HUES64 (cell line): ENCODE measurements at regions not wholly inside any gene's neighbourhood (a gene's known extent, or its start where the extent isn't known, plus 50 kb on each side); places are given as distances from the start of the nearest gene placed in this dataset.

Source experiments
- H3K27ac ChIP-seq: 2 replicates; pipeline ENCODE4 v1.7.0; 2013; ENCODE audit warnings: low read depth, low read length, inconsistent platforms
- H3K27me3 ChIP-seq: 2 replicates; pipeline ENCODE4 v1.6.1; 2013; ENCODE audit warnings: mild to moderate bottlenecking, low read length; ENCODE audit not compliant: insufficient read depth
- H3K36me3 ChIP-seq: 2 replicates; pipeline ENCODE4 v1.6.1; 2013; ENCODE audit warnings: mild to moderate bottlenecking, low read length; ENCODE audit not compliant: insufficient read depth
- H3K4me1 ChIP-seq: 2 replicates; pipeline ENCODE4 v1.6.1; 2013; ENCODE audit warnings: mild to moderate bottlenecking, low read length, moderate library complexity; ENCODE audit not compliant: insufficient read depth
- H3K4me3 ChIP-seq: 2 replicates; pipeline ENCODE4 v1.5.1; 2013; ENCODE audit warnings: mild to moderate bottlenecking, low read length, moderate library complexity
- H3K9ac ChIP-seq: 2 replicates; pipeline ENCODE4 v1.6.1; 2013; ENCODE audit warnings: mild to moderate bottlenecking, low read depth, low read length
- H3K9me3 ChIP-seq: 2 replicates; pipeline ENCODE4 v1.6.1; 2013; ENCODE audit warnings: low read depth, low read length; ENCODE audit not compliant: insufficient read depth
- WGBS: fragments of 150-250, 120-280 bp; methylation state at CpG from one replicate; pipeline ENCODE4 v1.1.7; 2013; ENCODE audit warnings: missing lambda C conversion rate; 5-methylcytosine and 5-hydroxymethylcytosine counted together

DNA sequence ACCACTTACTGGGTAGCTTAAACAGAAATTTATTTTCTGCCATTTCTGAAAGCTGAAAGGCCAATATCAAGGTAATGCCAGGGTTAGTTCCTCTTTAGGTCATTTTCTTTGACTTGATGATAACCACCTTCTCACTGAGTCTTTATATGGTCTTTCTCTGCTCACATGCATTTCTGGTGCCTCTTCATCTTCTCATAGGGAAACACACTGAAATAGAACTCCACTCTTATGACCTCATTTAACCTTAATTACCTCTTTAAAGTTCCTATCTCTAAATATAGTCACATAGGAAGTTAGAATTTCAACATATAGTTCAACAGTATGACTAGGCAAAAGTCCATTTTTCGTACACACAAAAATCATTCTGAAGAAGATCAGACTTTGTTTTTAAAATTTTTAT lies 616.8 kb upstream of the VRK2 start:
- Histone ChIP-seq H3K36me3 (no peaks in the 10 kb centered on the region), H3K27ac (no peak overlapping the region), H3K9ac (no peak overlapping the region), H3K4me1 (no peaks in the 10 kb centered on the region), H3K27me3 (no peaks in the 10 kb centered on the region), H3K9me3 (no peaks in the 10 kb centered on the region), H3K4me3 (no peak overlapping the region)
- no CpG with 5 or more reads among the region's 1 CpG for WGBS

DNA sequence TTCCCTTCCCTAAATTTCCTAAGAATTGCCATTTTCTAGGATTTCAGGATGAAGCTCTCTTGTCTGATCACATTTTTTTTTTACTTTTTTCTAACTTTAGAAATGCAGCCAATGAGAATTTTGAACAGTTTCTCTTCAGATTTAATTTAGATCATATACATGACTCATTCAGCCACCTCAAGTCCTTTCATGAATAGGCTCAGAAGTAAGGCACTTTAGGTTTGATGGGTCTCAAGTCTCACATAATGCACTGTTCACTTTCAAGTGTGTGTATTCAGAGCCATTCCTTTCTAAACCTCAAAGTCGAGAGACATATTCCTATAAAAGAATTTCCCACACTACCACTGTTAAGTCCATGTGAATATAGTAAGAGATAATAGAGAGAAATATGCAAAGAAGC lies 614.1 kb upstream of the VRK2 start:
- Histone ChIP-seq H3K36me3 (no peaks in the 10 kb centered on the region), H3K4me3 (no peak overlapping the region), H3K9me3 (no peaks in the 10 kb centered on the region), H3K4me1 (no peaks in the 10 kb centered on the region), H3K9ac (no peak overlapping the region), H3K27me3 (no peaks in the 10 kb centered on the region), H3K27ac (no peak overlapping the region)
- WGBS = no CpG with 5 or more reads among the region's 1 CpG

DNA sequence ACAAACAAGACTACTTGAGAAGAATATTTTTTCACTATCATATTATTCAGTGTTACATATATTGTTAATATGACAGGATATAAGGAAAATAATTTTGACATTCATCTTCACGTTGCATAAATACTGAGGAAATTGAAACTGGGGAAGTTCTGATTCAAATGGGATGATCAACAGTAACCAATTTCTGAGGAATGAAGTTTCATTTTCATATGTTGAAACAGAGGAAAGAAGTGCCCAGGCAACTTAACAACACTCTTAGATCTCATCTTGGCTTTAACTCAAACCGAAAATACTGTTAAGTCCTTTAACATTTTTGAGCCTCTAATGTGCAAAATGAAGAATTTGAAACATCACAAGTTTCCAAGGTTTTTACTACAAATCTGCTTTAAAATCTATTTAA lies 612.2 kb upstream of the VRK2 start:
- Histone ChIP-seq H3K9ac (no peak overlapping the region), H3K27me3 (no peaks in the 10 kb centered on the region), H3K4me1 (no peaks in the 10 kb centered on the region), H3K36me3 (no peaks in the 10 kb centered on the region), H3K4me3 (no peak overlapping the region), H3K9me3 (no peaks in the 10 kb centered on the region), H3K27ac (no peak overlapping the region)
- 100% methylated on average over 2 of the region's 2 CpGs for WGBS

DNA sequence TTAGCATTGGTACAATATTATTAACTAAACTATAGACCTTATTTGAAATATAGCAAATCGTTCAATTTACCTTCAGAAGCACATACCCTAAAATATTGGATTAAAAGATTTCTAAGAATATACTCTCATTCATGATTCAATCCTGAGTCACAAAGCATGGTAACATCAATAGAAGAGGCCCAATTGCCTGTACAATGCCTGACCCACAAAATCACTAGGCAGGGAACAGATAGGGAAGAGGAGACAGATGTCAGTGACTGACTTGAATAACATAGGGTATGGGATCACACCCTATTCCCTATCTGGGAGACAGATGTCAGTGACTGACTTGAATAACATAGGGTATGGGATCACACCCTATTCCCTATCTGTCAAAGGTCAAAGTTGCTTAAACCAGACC lies 611.6 kb upstream of the VRK2 start:
- H3K27ac ChIP-seq = no peak overlapping the region
- no CpG with 5 or more reads among the region's 1 CpG for WGBS

DNA sequence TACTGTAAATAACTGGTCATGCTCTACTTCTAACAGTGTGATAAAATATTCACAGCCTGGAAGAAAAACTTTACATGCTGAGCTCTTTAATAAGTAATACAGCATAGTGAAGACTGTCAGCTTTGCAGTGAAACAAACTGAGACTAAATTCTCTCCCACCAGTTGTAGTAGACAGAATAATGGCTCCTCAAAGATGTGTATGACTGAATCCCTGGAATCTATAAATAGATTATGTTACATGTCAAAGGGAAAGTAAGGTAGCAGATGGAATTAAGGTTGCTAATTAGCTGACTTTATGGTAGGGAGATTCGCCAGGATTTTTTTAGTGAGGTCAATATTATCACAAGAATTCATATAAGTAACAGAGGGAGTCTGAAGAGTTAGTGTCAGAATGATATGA lies 609.5 kb upstream of the VRK2 start:
- WGBS = 60% methylated on average over 1 of the region's 1 CpG
- H3K36me3 ChIP-seq = no peaks in the 10 kb centered on the region
- H3K9me3 ChIP-seq = no peaks in the 10 kb centered on the region
- H3K9ac ChIP-seq = no peak overlapping the region
- no peaks in the 10 kb centered on the region for H3K4me1 ChIP-seq
- H3K27me3 ChIP-seq = no peaks in the 10 kb centered on the region
- H3K27ac ChIP-seq = no peak overlapping the region
- H3K4me3 ChIP-seq = no peak overlapping the region

More for the DNA sequence above, 611.6 kb upstream of the VRK2 start:
- Histone ChIP-seq H3K36me3 (no peaks in the 10 kb centered on the region), H3K9me3 (no peaks in the 10 kb centered on the region), H3K27me3 (no peaks in the 10 kb centered on the region), H3K4me3 (no peak overlapping the region), H3K9ac (no peak overlapping the region), H3K4me1 (no peaks in the 10 kb centered on the region)

DNA sequence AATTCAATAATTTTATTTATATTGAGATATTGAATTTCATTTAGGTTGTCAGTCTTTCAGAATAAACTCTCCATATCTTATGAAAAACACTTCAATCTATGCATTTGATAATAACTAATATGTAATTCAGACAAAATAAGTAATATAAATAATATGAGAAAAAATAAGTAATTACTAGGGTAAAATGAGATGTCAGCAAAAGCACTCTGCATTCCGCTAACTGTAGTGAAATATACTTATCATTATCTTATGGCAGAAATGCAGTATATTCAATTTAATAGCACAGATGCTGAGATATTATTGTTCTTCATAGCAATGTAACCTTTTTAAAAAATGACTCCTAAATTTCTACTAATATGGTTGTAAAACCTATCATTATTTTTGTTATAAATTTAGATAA lies 606.2 kb upstream of the VRK2 start:
- Histone ChIP-seq H3K4me1 (no peaks in the 10 kb centered on the region), H3K9ac (no peak overlapping the region), H3K4me3 (no peak overlapping the region), H3K36me3 (no peaks in the 10 kb centered on the region), H3K27me3 (no peaks in the 10 kb centered on the region), H3K27ac (no peak overlapping the region), H3K9me3 (no peaks in the 10 kb centered on the region)
- no CpG with 5 or more reads among the region's 1 CpG for WGBS

DNA sequence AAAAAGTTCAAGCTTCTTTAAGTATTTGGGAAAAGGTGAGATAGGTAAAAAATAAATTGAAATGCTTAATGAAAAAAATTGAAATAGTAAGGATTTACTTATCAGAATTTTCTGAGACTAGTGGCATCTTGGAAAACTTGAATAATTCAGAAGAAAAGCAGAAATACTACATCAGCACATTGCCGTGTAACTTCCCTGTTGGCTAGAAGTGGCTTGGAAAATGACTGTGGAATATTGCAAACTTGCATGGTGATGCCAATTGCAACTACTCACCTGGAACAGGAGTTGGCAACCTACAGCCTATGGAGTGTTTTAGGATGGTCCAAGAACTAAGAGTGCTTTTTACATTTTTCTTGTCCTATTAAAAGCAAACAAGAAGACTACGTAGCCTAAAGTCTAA lies 603.5 kb upstream of the VRK2 start:
- Histone ChIP-seq H3K27me3 (no peaks in the 10 kb centered on the region), H3K36me3 (no peaks in the 10 kb centered on the region), H3K4me1 (no peaks in the 10 kb centered on the region), H3K4me3 (no peak overlapping the region), H3K9ac (no peak overlapping the region), H3K27ac (no peak overlapping the region), H3K9me3 (no peaks in the 10 kb centered on the region)
- WGBS = 89% methylated on average over 2 of the region's 2 CpGs

DNA sequence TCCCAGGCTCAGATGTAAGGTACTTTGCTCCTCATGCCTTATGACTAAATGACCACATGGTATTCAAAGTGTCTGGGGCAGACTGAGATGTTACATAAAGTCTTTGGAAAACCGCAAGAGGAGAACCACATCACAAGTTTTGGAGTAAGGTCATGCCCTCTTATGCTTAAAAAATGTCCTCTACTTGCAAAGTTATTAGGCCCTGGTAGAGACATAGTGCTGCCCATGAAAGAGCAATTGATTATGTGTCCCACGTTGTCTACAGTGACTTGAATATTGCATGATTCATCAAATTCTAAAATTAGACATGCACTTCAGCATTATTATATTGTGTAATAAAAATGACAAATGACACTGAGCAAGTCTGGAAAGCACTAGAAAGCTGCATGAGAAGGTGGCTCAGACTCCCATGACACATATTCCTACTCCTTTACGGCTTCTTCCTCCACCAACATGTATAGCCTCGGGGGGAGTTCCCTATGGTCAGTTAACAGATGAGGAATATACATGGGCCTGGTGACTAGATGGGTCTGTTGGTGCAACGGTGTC lies 602.6 kb upstream of the VRK2 start:
- WGBS = 94% methylated on average over 4 of the region's 5 CpGs
- no peaks in the 10 kb centered on the region for H3K9me3 ChIP-seq
- no peak overlapping the region for H3K4me3 ChIP-seq
- no peak overlapping the region for H3K9ac ChIP-seq
- H3K4me1 ChIP-seq = no peaks in the 10 kb centered on the region
- H3K27ac ChIP-seq = no peak overlapping the region
- H3K36me3 ChIP-seq = no peaks in the 10 kb centered on the region
- no peaks in the 10 kb centered on the region for H3K27me3 ChIP-seq

DNA sequence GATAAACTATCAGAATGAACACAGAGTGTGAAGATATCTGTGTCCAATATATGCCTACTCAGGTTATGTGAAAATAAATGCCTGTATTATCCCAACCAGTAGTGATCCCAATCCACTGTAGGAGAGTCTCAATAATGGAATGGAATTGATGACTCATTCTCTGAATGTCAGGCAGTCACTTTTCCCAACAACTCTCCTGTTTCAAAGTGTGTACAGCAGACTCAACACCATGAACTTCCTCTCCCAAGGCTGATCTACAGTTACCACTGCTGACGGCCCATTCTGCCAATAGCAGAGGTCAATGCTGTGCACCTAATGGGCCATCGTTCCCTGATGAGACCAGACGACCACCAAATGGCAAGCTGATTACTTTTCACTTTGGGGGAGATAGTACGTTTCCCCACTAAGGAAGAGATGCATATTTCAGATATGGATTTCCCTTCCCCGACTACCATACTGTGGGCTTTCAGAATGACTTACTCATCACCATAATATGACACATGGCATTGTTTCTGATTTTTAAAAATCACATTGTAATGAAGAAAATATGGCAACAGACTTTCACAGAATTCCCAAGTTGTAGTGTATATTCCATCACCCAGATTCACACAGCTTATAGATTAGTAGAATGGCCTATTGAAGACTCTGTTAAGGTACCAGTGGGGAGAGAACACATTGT lies 601.7 kb upstream of the VRK2 start:
- H3K4me1 ChIP-seq = no peaks in the 10 kb centered on the region
- H3K4me3 ChIP-seq = no peak overlapping the region
- no peaks in the 10 kb centered on the region for H3K9me3 ChIP-seq
- no peaks in the 10 kb centered on the region for H3K27me3 ChIP-seq
- H3K27ac ChIP-seq = no peak overlapping the region
- H3K9ac ChIP-seq = no peak overlapping the region
- no peaks in the 10 kb centered on the region for H3K36me3 ChIP-seq
- WGBS = 91% methylated on average over 5 of the region's 5 CpGs

DNA sequence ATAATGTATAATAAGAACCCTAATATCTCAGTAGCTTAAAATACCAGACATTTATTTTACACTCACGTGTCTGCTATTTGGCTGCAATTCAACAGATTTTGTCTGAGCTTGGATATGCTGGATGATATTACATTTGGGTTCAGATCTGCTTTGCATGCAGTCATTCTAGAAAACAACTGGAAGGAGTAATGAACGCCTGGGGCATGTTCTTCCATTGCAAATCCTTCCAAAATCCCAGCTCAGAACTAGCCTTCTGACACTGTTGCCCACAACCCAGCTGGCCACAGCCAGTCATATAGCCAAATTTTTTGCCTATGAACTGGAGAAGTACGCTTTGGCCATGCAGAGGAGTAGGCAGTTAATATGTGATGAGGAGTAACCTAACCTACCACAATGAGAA lies 597.8 kb upstream of the VRK2 start:
- Histone ChIP-seq H3K4me3 (no peak overlapping the region), H3K27ac (no peak overlapping the region), H3K9ac (no peak overlapping the region), H3K4me1 (no peaks in the 10 kb centered on the region), H3K36me3 (no peaks in the 10 kb centered on the region), H3K9me3 (no peaks in the 10 kb centered on the region), H3K27me3 (no peaks in the 10 kb centered on the region)
- 82% methylated on average over 2 of the region's 3 CpGs for WGBS

DNA sequence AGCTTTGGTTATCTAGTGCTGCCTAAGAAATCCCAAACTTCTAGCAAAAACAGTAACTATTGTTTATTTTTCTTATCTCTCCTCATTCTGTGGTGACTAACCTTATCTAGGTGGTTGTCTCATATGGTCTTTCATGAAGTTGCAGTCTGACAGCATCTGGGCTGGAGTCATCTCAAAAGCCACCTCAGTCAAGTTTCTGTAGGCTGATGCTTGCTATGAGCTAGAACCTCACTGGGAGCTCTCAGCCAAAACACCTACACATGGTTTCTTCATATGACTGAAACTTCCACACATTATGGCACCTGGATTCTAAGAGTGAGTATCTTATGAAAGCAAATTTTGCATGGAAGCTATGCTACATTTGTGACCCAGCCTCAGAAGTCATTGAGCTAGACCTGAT lies 596.4 kb upstream of the VRK2 start:
- Histone ChIP-seq H3K9me3 (no peaks in the 10 kb centered on the region), H3K4me3 (no peak overlapping the region), H3K27me3 (no peaks in the 10 kb centered on the region), H3K9ac (no peak overlapping the region), H3K27ac (no peak overlapping the region), H3K4me1 (no peaks in the 10 kb centered on the region), H3K36me3 (no peaks in the 10 kb centered on the region)

DNA sequence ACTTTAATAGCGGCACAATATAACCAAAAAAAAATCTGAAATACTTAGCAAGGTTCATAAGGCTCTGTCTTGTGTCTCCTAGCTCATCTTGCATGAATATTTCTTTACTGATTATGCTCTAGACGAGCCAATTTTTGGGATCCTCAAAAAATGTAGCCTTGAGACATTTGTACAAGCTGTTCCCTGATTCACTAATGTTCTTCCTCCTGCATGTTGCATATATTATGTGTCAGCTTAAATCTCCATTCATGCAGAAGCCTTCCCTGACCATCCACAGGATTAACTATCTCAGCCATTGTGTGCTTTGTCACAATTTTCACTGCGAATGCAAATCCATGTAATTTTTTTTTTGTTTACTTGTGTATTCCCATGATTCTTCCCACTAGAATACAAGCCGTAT lies 594.0 kb upstream of the VRK2 start:
- Histone ChIP-seq H3K27ac (no peak overlapping the region), H3K9me3 (no peaks in the 10 kb centered on the region), H3K27me3 (no peaks in the 10 kb centered on the region), H3K36me3 (no peaks in the 10 kb centered on the region), H3K4me3 (no peak overlapping the region), H3K4me1 (no peaks in the 10 kb centered on the region), H3K9ac (no peak overlapping the region)
- WGBS = 95% methylated on average over 3 of the region's 4 CpGs
